A549 (cell line): ENCODE measurements at regions not wholly inside any gene's neighbourhood (a gene's known extent, or its start where the extent isn't known, plus 50 kb on each side); places are given as distances from the start of the nearest gene placed in this dataset.

Experiments
- EP300 ChIP-seq, 2 experiments: fragments of >200 bp; sonication (Bioruptor Twin); formaldehyde crosslinking; IDR thresholded peaks; 2 replicates in 1 of 2; 3 replicates in 1 of 2; pipeline ENCODE4 v1.6.1; 2016 to 2017
- NR3C1 ChIP-seq: fragments of >200 bp; sonication (Bioruptor Twin); formaldehyde crosslinking; IDR thresholded peaks from 3 replicates; pipeline ENCODE4 v1.6.1; 2017
- POLR2A ChIP-seq: IDR thresholded peaks from 2 replicates; pipeline ENCODE4 v1.6.1; 2012; ENCODE audit warnings: mild to moderate bottlenecking, low read length
- SMC3 ChIP-seq: fragments of >200 bp; sonication (Bioruptor Twin); formaldehyde crosslinking; IDR thresholded peaks from 3 replicates; pipeline ENCODE4 v1.6.1; 2018; ENCODE audit warnings: inconsistent platforms
- TF ChIP-seq, protein P1 (sequence below): fragments of >200 bp; sonication (Bioruptor Twin); formaldehyde crosslinking; IDR thresholded peaks from 3 replicates; pipeline ENCODE4 v1.5.1; 2016

- no peak for TF ChIP-seq EP300 (IDR thresholded peaks at IDR 0.05)
- TF ChIP-seq, protein P1, sequence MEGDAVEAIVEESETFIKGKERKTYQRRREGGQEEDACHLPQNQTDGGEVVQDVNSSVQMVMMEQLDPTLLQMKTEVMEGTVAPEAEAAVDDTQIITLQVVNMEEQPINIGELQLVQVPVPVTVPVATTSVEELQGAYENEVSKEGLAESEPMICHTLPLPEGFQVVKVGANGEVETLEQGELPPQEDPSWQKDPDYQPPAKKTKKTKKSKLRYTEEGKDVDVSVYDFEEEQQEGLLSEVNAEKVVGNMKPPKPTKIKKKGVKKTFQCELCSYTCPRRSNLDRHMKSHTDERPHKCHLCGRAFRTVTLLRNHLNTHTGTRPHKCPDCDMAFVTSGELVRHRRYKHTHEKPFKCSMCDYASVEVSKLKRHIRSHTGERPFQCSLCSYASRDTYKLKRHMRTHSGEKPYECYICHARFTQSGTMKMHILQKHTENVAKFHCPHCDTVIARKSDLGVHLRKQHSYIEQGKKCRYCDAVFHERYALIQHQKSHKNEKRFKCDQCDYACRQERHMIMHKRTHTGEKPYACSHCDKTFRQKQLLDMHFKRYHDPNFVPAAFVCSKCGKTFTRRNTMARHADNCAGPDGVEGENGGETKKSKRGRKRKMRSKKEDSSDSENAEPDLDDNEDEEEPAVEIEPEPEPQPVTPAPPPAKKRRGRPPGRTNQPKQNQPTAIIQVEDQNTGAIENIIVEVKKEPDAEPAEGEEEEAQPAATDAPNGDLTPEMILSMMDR = no peak
- no peak for TF ChIP-seq POLR2A
- TF ChIP-seq SMC3 = no peak
- TF ChIP-seq NR3C1 = no peak
Observed at GRCh38 chr15:91538782-91539181, 314.7 kb upstream of the SLCO3A1 start.
